ENCODE measurements at regions not wholly inside any gene's neighbourhood (a gene's known extent, or its start where the extent isn't known, plus 50 kb on each side); places are given as distances from the start of the nearest gene placed in this dataset.

GRCh38 chr1:81596341-81596740 lies 204.4 kb upstream of the ADGRL2 start:
- TF ChIP-seq CTCF (IDR thresholded peaks at IDR 0.05) (no peak), POLR2A (IDR thresholded peaks at IDR 0.05) (no peak)
- no peaks in the 10 kb centered on the region for H3K36me3 ChIP-seq
- no peak overlapping the region for H3K27ac ChIP-seq
- intact Hi-C loops (cut with DNase I) = no loop called here
- no peak overlapping the region for H3K4me3 ChIP-seq
- no peak for DNase-seq
- H3K9me3 ChIP-seq = no peaks in the 10 kb centered on the region
- no peaks in the 10 kb centered on the region for H3K4me1 ChIP-seq
- H3K27me3 ChIP-seq = no peaks in the 10 kb centered on the region
- 90 to 92% methylated on average over 14 of the region's 14 CpGs for WGBS, 2 donors

DNA sequence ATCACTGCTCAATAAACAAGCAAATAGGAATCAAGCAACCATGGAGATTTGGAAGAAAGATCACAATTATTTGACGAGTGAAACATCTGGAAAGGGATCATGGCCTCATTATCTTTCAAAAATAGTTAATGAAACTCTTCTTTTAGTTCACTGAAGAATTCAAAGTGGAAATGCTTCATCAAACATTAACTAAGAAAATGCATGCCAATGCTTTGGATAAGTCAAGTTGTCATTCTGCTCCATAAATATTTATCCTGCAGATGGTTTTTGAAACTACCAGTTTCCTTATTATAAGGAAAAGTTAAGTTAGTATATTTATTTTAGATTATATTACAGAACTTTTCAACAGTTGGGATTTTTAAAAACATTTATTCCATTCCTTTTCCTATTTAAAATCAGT lies 206.5 kb upstream of the ADGRL2 start:
- H3K9me3 ChIP-seq = no peaks in the 10 kb centered on the region
- no peaks in the 10 kb centered on the region for H3K36me3 ChIP-seq
- H3K4me1 ChIP-seq = no peaks in the 10 kb centered on the region
- DNase-seq = no peak
- H3K27me3 ChIP-seq = no peaks in the 10 kb centered on the region
- intact Hi-C loops (cut with DNase I) = no loop called here
- no peak for TF ChIP-seq CTCF (IDR thresholded peaks at IDR 0.05)
- TF ChIP-seq POLR2A (IDR thresholded peaks at IDR 0.05) = no peak
- H3K27ac ChIP-seq = no peak overlapping the region
- 32 to 36% methylated on average over 1 of the region's 1 CpG for WGBS, 2 donors
- H3K4me3 ChIP-seq = no peak overlapping the region

GRCh38 chr1:81592233-81592632 lies 208.5 kb upstream of the ADGRL2 start:
- no peaks in the 10 kb centered on the region for H3K36me3 ChIP-seq
- DNase-seq = no peak
- intact Hi-C loops (cut with DNase I) = no loop called here
- no peaks in the 10 kb centered on the region for H3K9me3 ChIP-seq
- TF ChIP-seq CTCF (IDR thresholded peaks at IDR 0.05) (no peak), POLR2A (IDR thresholded peaks at IDR 0.05) (no peak)
- H3K27ac ChIP-seq = no peak overlapping the region
- no peaks in the 10 kb centered on the region for H3K4me1 ChIP-seq
- no peak overlapping the region for H3K4me3 ChIP-seq
- H3K27me3 ChIP-seq = no peaks in the 10 kb centered on the region
- 68 to 78% methylated on average over 2 of the region's 2 CpGs for WGBS, 2 donors

- Histone ChIP-seq H3K27me3 (no peaks in the 10 kb centered on the region), H3K36me3 (no peaks in the 10 kb centered on the region), H3K4me3 (no peak overlapping the region), H3K27ac (no peak overlapping the region), H3K4me1 (no peaks in the 10 kb centered on the region), H3K9me3 (no peaks in the 10 kb centered on the region)
- DNase-seq = no peak
- TF ChIP-seq CTCF (IDR thresholded peaks at IDR 0.05) (no peak), POLR2A (IDR thresholded peaks at IDR 0.05) (no peak)
- intact Hi-C loops (cut with DNase I) = no loop called here
- 78 to 90% methylated on average over 5 of the region's 5 CpGs for WGBS, 2 donors
These were observed 210.6 kb upstream of the ADGRL2 start for GRCh38 chr1:81590171-81590570.

GRCh38 chr1:81588149-81588548 lies 212.6 kb upstream of the ADGRL2 start:
- intact Hi-C loops (cut with DNase I) = no loop called here
- Histone ChIP-seq H3K4me1 (no peaks in the 10 kb centered on the region), H3K9me3 (no peaks in the 10 kb centered on the region), H3K27me3 (no peaks in the 10 kb centered on the region), H3K36me3 (no peaks in the 10 kb centered on the region), H3K27ac (no peak overlapping the region), H3K4me3 (no peak overlapping the region)
- WGBS, 2 donors = 86 to 95% methylated on average over 3 of the region's 3 CpGs
- no peak for TF ChIP-seq CTCF (IDR thresholded peaks at IDR 0.05)
- TF ChIP-seq POLR2A (IDR thresholded peaks at IDR 0.05) = no peak
- no peak for DNase-seq
